ENCODE measurements at regions not wholly inside any gene's neighbourhood (a gene's known extent, or its start where the extent isn't known, plus 50 kb on each side); places are given as distances from the start of the nearest gene placed in this dataset.

- H4K5ac ChIP-seq (ENCODE audit: low read depth, low read length): no peak overlapping the region
- no peak overlapping the region for H3K4ac ChIP-seq (ENCODE audit: low read depth, low read length)
- no peak overlapping the region for H3K9ac ChIP-seq (ENCODE audit: low read depth, low read length)
- no peaks in the 10 kb centered on the region for H3K36me3 ChIP-seq (ENCODE audit: control insufficient read depth, insufficient read depth, low read length)
- H3K27me3 ChIP-seq (ENCODE audit: control insufficient read depth, insufficient read depth, low read length): no peaks in the 10 kb centered on the region
- no peak overlapping the region for H2AK9ac ChIP-seq (replicated peaks; ENCODE audit: low read depth, low read length, poor library complexity)
- no peak overlapping the region for H2BK15ac ChIP-seq (ENCODE audit: low read depth, low read length)
- no peak for DNase-seq
- no peaks in the 10 kb centered on the region for H3K79me1 ChIP-seq (ENCODE audit: low read depth in 1 of 2, low read length in 2 of 2)
- ChIA-PET POLR2A (ENCODE audit: unreplicated experiment) (no interaction called here), CTCF (no interaction called here)
- no peak for ATAC-seq (ENCODE audit: low read depth)
- intact Hi-C loops (cut with micrococcal nuclease): loop anchor here (10.0 kb wide), 1 partner anchor 629 kb away; no protein-coding TSS in a partner anchor
- H3K9me3 ChIP-seq (ENCODE audit: control insufficient read depth, insufficient read depth, low read length): no peaks in the 10 kb centered on the region
- dilution Hi-C loops (cut with HindIII; ENCODE audit: low sequenced_read_pairs, unreplicated experiment): no loop called here
- no peak overlapping the region for H2BK120ac ChIP-seq (ENCODE audit: low read depth, low read length)
- no peak overlapping the region for H2BK5ac ChIP-seq (ENCODE audit: low read depth, low read length, poor library complexity, severe bottlenecking)
- H3K56ac ChIP-seq (ENCODE audit: extremely low read depth, insufficient read depth, low read length): no peak overlapping the region
- no peak overlapping the region for H2AFZ ChIP-seq (replicated peaks; ENCODE audit: low read length, poor library complexity)
- H3K9me1 ChIP-seq (ENCODE audit: insufficient read depth, low read length): peaks cover 5% of the 10 kb centered on the region
- BruUV-seq (replicated peaks): no TSS peak
- no peak overlapping the region for H3K14ac ChIP-seq (replicated peaks; ENCODE audit: low read depth, low read length)
- no peak overlapping the region for H3K4me3 ChIP-seq (ENCODE audit: insufficient read depth, low read depth, low read length)
- no peaks in the 10 kb centered on the region for H4K20me1 ChIP-seq (ENCODE audit: insufficient read depth, low read length)
- no peak overlapping the region for H3K4me2 ChIP-seq (ENCODE audit: low read depth, low read length)
- H4K8ac ChIP-seq (ENCODE audit: low read depth in 2 of 2, low read length in 2 of 2): no peak overlapping the region
- no peak overlapping the region for H2AK5ac ChIP-seq (ENCODE audit: low read depth, low read length)
- no peak overlapping the region for H3K18ac ChIP-seq (ENCODE audit: low read depth, low read length)
- peaks cover 10% of the 10 kb centered on the region for H3K4me1 ChIP-seq (ENCODE audit: control insufficient read depth, insufficient read depth, low read length)
- no peak overlapping the region for H3K23ac ChIP-seq (ENCODE audit: low read depth, low read length)
- WGBS, 2 experiments (ENCODE audit: extremely low coverage in 2 of 2, insufficient read length in 1 of 2): no CpG with 5 or more reads among the region's 1 CpG
- no peak overlapping the region for H2BK20ac ChIP-seq (ENCODE audit: low read depth, low read length)
- H3K27ac ChIP-seq (ENCODE audit: insufficient read depth, low read length): no peak overlapping the region
- peak; percentile 36; the same call in 1 of the 2 replicates for TF ChIP-seq CEBPB (IDR thresholded peaks at IDR 0.05; ENCODE audit: low read depth, low read length)
- TF ChIP-seq, protein P1, sequence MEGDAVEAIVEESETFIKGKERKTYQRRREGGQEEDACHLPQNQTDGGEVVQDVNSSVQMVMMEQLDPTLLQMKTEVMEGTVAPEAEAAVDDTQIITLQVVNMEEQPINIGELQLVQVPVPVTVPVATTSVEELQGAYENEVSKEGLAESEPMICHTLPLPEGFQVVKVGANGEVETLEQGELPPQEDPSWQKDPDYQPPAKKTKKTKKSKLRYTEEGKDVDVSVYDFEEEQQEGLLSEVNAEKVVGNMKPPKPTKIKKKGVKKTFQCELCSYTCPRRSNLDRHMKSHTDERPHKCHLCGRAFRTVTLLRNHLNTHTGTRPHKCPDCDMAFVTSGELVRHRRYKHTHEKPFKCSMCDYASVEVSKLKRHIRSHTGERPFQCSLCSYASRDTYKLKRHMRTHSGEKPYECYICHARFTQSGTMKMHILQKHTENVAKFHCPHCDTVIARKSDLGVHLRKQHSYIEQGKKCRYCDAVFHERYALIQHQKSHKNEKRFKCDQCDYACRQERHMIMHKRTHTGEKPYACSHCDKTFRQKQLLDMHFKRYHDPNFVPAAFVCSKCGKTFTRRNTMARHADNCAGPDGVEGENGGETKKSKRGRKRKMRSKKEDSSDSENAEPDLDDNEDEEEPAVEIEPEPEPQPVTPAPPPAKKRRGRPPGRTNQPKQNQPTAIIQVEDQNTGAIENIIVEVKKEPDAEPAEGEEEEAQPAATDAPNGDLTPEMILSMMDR (conservative IDR thresholded peaks at IDR 0.05; ENCODE audit: low read depth, low read length): no peak
- no peak overlapping the region for H4K91ac ChIP-seq (ENCODE audit: insufficient read depth, low read depth, low read length)
- in situ Hi-C loops (cut with MboI; ENCODE audit: low sequenced_read_pairs): no loop called here
These were observed 308.2 kb upstream of the PRR16 start for GRCh38 chr5:120155873-120156272.
